GM19372 (cell line): ENCODE measurements at regions not wholly inside any gene's neighbourhood (a gene's known extent, or its start where the extent isn't known, plus 50 kb on each side); places are given as distances from the start of the nearest gene placed in this dataset.

Experiments
- ATAC-seq: cut with Tn5 transposase; IDR thresholded peaks from one replicate; pipeline ENCODE4 v1.9.1; 2021; ENCODE audit warnings: mild to moderate bottlenecking, low read depth, moderate library complexity; ENCODE audit not compliant: unreplicated experiment

GRCh38 chr16:17831330-17831729 is 360.6 kb upstream of the XYLT1 start:
- no peak for ATAC-seq

- ATAC-seq, result no peak
Observed at GRCh38 chr16:17830651-17831050, 359.9 kb upstream of the XYLT1 start.

GRCh38 chr16:17829811-17830210 is 359.1 kb upstream of the XYLT1 start:
- no peak for ATAC-seq

GRCh38 chr16:17828012-17828411 is 357.3 kb upstream of the XYLT1 start:
- no peak for ATAC-seq

- no peak for ATAC-seq
Observed at GRCh38 chr16:17827313-17827712, 356.6 kb upstream of the XYLT1 start.

GRCh38 chr16:17817943-17818342 is 347.2 kb upstream of the XYLT1 start:
- ATAC-seq, result no peak

GRCh38 chr16:17817260-17817659 is 346.5 kb upstream of the XYLT1 start:
- no peak for ATAC-seq

- no peak for ATAC-seq
Observed at GRCh38 chr16:17812771-17813170, 342.0 kb upstream of the XYLT1 start.

GRCh38 chr16:17804857-17805256 is 334.1 kb upstream of the XYLT1 start:
- no peak for ATAC-seq

GRCh38 chr16:17803625-17804410 is 333.1 kb upstream of the XYLT1 start:
- ATAC-seq, result no peak

GRCh38 chr16:17802571-17802970 is 331.8 kb upstream of the XYLT1 start:
- ATAC-seq, result no peak

- no peak for ATAC-seq
Observed at GRCh38 chr16:17801068-17801467, 330.3 kb upstream of the XYLT1 start.

- ATAC-seq, result no peak
Observed at GRCh38 chr16:17798716-17799115, 328.0 kb upstream of the XYLT1 start.

- no peak for ATAC-seq
Observed at GRCh38 chr16:17793354-17793753, 322.6 kb upstream of the XYLT1 start.

GRCh38 chr16:17784073-17784472 is 313.3 kb upstream of the XYLT1 start:
- no peak for ATAC-seq

- no peak for ATAC-seq
Observed at GRCh38 chr16:17780181-17780580, 309.4 kb upstream of the XYLT1 start.

GRCh38 chr16:17777408-17777863 is 306.7 kb upstream of the XYLT1 start:
- ATAC-seq, result no peak

GRCh38 chr16:17776888-17777287 is 306.1 kb upstream of the XYLT1 start:
- no peak for ATAC-seq

- ATAC-seq, result no peak
Observed at GRCh38 chr16:17776465-17776864, 305.7 kb upstream of the XYLT1 start.

- ATAC-seq, result no peak
Observed at GRCh38 chr16:17775061-17775460, 304.3 kb upstream of the XYLT1 start.

GRCh38 chr16:17773698-17774101 is 302.9 kb upstream of the XYLT1 start:
- no peak for ATAC-seq

- no peak for ATAC-seq
Observed at GRCh38 chr16:17770104-17770503, 299.3 kb upstream of the XYLT1 start.

- no peak for ATAC-seq
Observed at GRCh38 chr16:17769065-17769464, 298.3 kb upstream of the XYLT1 start.
